CD14-positive monocyte (primary cell): ENCODE measurements at regions not wholly inside any gene's neighbourhood (a gene's known extent, or its start where the extent isn't known, plus 50 kb on each side); places are given as distances from the start of the nearest gene placed in this dataset.

Experiments used
- DNase-seq, 3 donors: peaks; one replicate each; pipeline ENCODE4 v3.0.0-alpha.2; 2011 to 2022
- H2AFZ ChIP-seq: 2 replicates; pipeline ENCODE4 v1.6.0; 2012; ENCODE audit warnings: mild to moderate bottlenecking, low read depth, low read length, inconsistent platforms; ENCODE audit not compliant: insufficient read depth, poor library complexity, severe bottlenecking
- H3K27ac ChIP-seq, 2 donors: 1 replicate in 1 of 2; 2 replicates in 1 of 2; pipeline ENCODE4 v1.5.1; 2012 to 2013; ENCODE audit warnings: low read length in 2 of 2, control low read depth in 1 of 2, inconsistent platforms in 1 of 2, low read depth in 1 of 2, mild to moderate bottlenecking in 1 of 2
- H3K27me3 ChIP-seq, 2 donors: one replicate each; pipeline versions ENCODE4 v1.6.0 to v1.6.1; 2011 to 2013; ENCODE audit warnings: low read length in 2 of 2; ENCODE audit not compliant: control insufficient read depth in 2 of 2, insufficient read depth in 2 of 2
- H3K36me3 ChIP-seq, 2 donors: replicated peaks in 1 of 2; 1 replicate in 1 of 2; 2 replicates in 1 of 2; pipeline versions ENCODE4 v1.5.1 to v1.6.1; 2012 to 2013; ENCODE audit warnings: low read length in 2 of 2, control low read depth in 1 of 2, inconsistent platforms in 1 of 2, mild to moderate bottlenecking in 1 of 2; ENCODE audit not compliant: insufficient read depth in 2 of 2, control insufficient read depth in 1 of 2
- H3K4me1 ChIP-seq, 2 donors: 1 replicate in 1 of 2; 2 replicates in 1 of 2; pipeline versions ENCODE4 v1.5.1 to v1.6.1; 2012 to 2013; ENCODE audit warnings: low read length in 2 of 2, control low read depth in 1 of 2, inconsistent platforms in 1 of 2, mild to moderate bottlenecking in 1 of 2, moderate library complexity in 1 of 2; ENCODE audit not compliant: insufficient read depth in 2 of 2, control insufficient read depth in 1 of 2
- H3K4me2 ChIP-seq: replicated peaks from 2 replicates; pipeline ENCODE3; 2012; ENCODE audit warnings: low read length, moderate library complexity, mild to moderate bottlenecking; ENCODE audit not compliant: poor library complexity, severe bottlenecking; ENCODE audit errors: extremely low read depth
- H3K4me3 ChIP-seq, 3 experiments: fragments of 200-600 bp in 1 of 3; sonication (generic) in 1 of 3; replicated peaks in 1 of 3; 1 replicate in 2 of 3; 2 replicates in 1 of 3; pipeline ENCODE4 v1.5.1; 2011 to 2013; ENCODE audit warnings: low read length in 3 of 3, mild to moderate bottlenecking in 3 of 3, control low read depth in 2 of 3, low read depth in 2 of 3, inconsistent platforms in 1 of 3, moderate library complexity in 1 of 3
- H3K79me2 ChIP-seq: 2 replicates; pipeline ENCODE4 v1.6.0; 2012; ENCODE audit warnings: mild to moderate bottlenecking, control low read depth, inconsistent platforms, low read length, moderate library complexity; ENCODE audit not compliant: insufficient read depth
- H3K9ac ChIP-seq: 2 replicates; pipeline ENCODE4 v1.6.0; 2017; ENCODE audit warnings: low read length, mild to moderate bottlenecking; ENCODE audit not compliant: insufficient read depth, poor library complexity, severe bottlenecking
- H3K9me3 ChIP-seq, 2 donors: replicated peaks in 1 of 2; 1 replicate in 1 of 2; 2 replicates in 1 of 2; pipeline versions ENCODE4 v1.5.1 to v1.6.1; 2012 to 2013; ENCODE audit warnings: low read length in 2 of 2, control low read depth in 1 of 2; ENCODE audit not compliant: control insufficient read depth in 1 of 2, insufficient read depth in 1 of 2
- H4K20me1 ChIP-seq: 2 replicates; pipeline ENCODE4 v1.6.0; 2012; ENCODE audit warnings: mild to moderate bottlenecking, low read length, control low read depth, moderate library complexity; ENCODE audit not compliant: insufficient read depth
- H3K27ac Mint-ChIP-seq, 7 donors: one replicate each; pipeline ENCODE4 v1.8.0; 2020; ENCODE audit warnings: mild to moderate bottlenecking in 7 of 7, mixed read lengths in 7 of 7, moderate library complexity in 6 of 7, inconsistent platforms in 2 of 7
- H3K27me3 Mint-ChIP-seq, 3 donors: one replicate each; pipeline ENCODE4 v1.8.0; 2021 to 2022; ENCODE audit warnings: low read depth in 3 of 3, mild to moderate bottlenecking in 3 of 3, mixed read lengths in 3 of 3, moderate library complexity in 3 of 3, inconsistent platforms in 1 of 3
- H3K36me3 Mint-ChIP-seq, 2 donors: one replicate each; pipeline ENCODE4 v1.8.0; 2020; ENCODE audit warnings: mixed read lengths in 2 of 2, inconsistent platforms in 1 of 2, mild to moderate bottlenecking in 1 of 2
- H3K4me1 Mint-ChIP-seq: one replicate; pipeline ENCODE4 v1.8.0; 2020; ENCODE audit warnings: mild to moderate bottlenecking, mixed read lengths
- H3K4me3 Mint-ChIP-seq, 2 donors: one replicate each; pipeline ENCODE4 v1.8.0; 2020; ENCODE audit warnings: mild to moderate bottlenecking in 2 of 2, mixed read lengths in 2 of 2, moderate library complexity in 1 of 2
- H3K9me3 Mint-ChIP-seq, 7 donors: one replicate each; pipeline ENCODE4 v1.8.0; 2020 to 2022; ENCODE audit warnings: mixed read lengths in 7 of 7, mild to moderate bottlenecking in 6 of 7, moderate library complexity in 6 of 7, inconsistent platforms in 2 of 7
- CTCF ChIP-seq: fragments of 200-600 bp; IDR thresholded peaks from one replicate; pipeline ENCODE4 v1.8.0; 2022; ENCODE audit warnings: antibody characterized with exemption, mild to moderate bottlenecking
- WGBS: methylation state at CpG from one replicate; pipeline ENCODE4 v1.1.5; 2013; ENCODE audit warnings: missing lambda C conversion rate; ENCODE audit not compliant: insufficient coverage; 5-methylcytosine and 5-hydroxymethylcytosine counted together
- intact Hi-C, 2 donors: fragments of 100-400 bp; cut with micrococcal nuclease; formaldehyde crosslinking; loops; one replicate each; pipeline versions ENCODE4 v1.15.0 to v1.15.1; 2023

- no peak for DNase-seq
- H3K27me3 Mint-ChIP-seq, result peaks cover 0 to 3% (median 2%) of the 10 kb centered on the region in 3 donors
- peaks cover 0 to 4% (median 2%) of the 10 kb centered on the region in 7 donors for H3K9me3 Mint-ChIP-seq
- no peak for TF ChIP-seq CTCF
- H3K36me3 ChIP-seq, result no peaks in the 10 kb centered on the region
- no peaks in the 10 kb centered on the region for H3K27me3 ChIP-seq
- H3K9me3 ChIP-seq, result peaks cover 0 to 4% of the 10 kb centered on the region in 2 donors
- no peak overlapping the region for H2AFZ ChIP-seq
- no peaks in the 10 kb centered on the region for H4K20me1 ChIP-seq
- peak overlapping the region in 5 of 7 donors; percentile 40 to 93 (median 85) for H3K27ac Mint-ChIP-seq
- H3K4me2 ChIP-seq, result no peak overlapping the region
- no peak overlapping the region for H3K4me3 ChIP-seq
- H3K27ac ChIP-seq, result peak overlapping the region in 1 of 2 donors; percentile 65
- peaks cover 35% of the 10 kb centered on the region for H3K4me1 Mint-ChIP-seq
- H3K4me3 Mint-ChIP-seq, result no peak overlapping the region
- H3K36me3 Mint-ChIP-seq, result no peaks in the 10 kb centered on the region
- H3K9ac ChIP-seq, result no peak overlapping the region
- intact Hi-C loops, result no loop called here
- H3K79me2 ChIP-seq, result no peaks in the 10 kb centered on the region
- peaks cover 32 to 36% of the 10 kb centered on the region in 2 donors for H3K4me1 ChIP-seq
Measured at GRCh38 chr2:48175656-48176055, 138.8 kb upstream of the FOXN2 start.

- peaks cover 0 to 2% (median 0%) of the 10 kb centered on the region in 3 donors for H3K27me3 Mint-ChIP-seq
- WGBS, result no CpG with 5 or more reads among the region's 1 CpG
Measured at GRCh38 chr2:48176876-48177275, 137.6 kb upstream of the FOXN2 start.

More at GRCh38 chr2:48176876-48177275, 137.6 kb upstream of the FOXN2 start:
- DNase-seq, result no peak
- H3K4me2 ChIP-seq, result no peak overlapping the region
- H3K36me3 Mint-ChIP-seq, result no peaks in the 10 kb centered on the region
- H3K27ac ChIP-seq, result no peak overlapping the region
- H3K4me3 ChIP-seq, result no peak overlapping the region
- no peaks in the 10 kb centered on the region for H3K27me3 ChIP-seq
- H3K27ac Mint-ChIP-seq, result no peak overlapping the region
- intact Hi-C loops, result no loop called here
- no peaks in the 10 kb centered on the region for H3K79me2 ChIP-seq
- H2AFZ ChIP-seq, result no peak overlapping the region
- peaks cover 31% of the 10 kb centered on the region for H3K4me1 Mint-ChIP-seq
- H3K9ac ChIP-seq, result no peak overlapping the region
- peaks cover 0 to 4% of the 10 kb centered on the region in 2 donors for H3K9me3 ChIP-seq
- H4K20me1 ChIP-seq, result no peaks in the 10 kb centered on the region
- H3K9me3 Mint-ChIP-seq, result peaks cover 0 to 4% (median 2%) of the 10 kb centered on the region in 7 donors
- no peak for TF ChIP-seq CTCF
- H3K4me3 Mint-ChIP-seq, result no peak overlapping the region
- H3K36me3 ChIP-seq, result no peaks in the 10 kb centered on the region
- H3K4me1 ChIP-seq, result peaks cover 24 to 27% of the 10 kb centered on the region in 2 donors
